GM12878 (cell line): ENCODE measurements at regions not wholly inside any gene's neighbourhood (a gene's known extent, or its start where the extent isn't known, plus 50 kb on each side); places are given as distances from the start of the nearest gene placed in this dataset.

Experiments used
- ATAC-seq: fragments of 200-7000 bp; cut with Tn5 transposase; 3 replicates; pipeline ENCODE4 v1.9.1; 2020; ENCODE audit warnings: mild to moderate bottlenecking, moderate library complexity
- BruUV-seq: library from RNA; stranded (reverse); fragments of 400-500 nt; replicated peaks from 2 replicates; lab custom pipeline; 2021; lab: Mats Ljungman, UMichigan
- CTCF ChIA-PET: fragments of 300-600 bp; sonication (Branson Sonifier 250); formaldehyde crosslinking; extraction: SDS; loops from one replicate; lab custom pipeline; 2021; ENCODE audit warnings: inconsistent platforms; lab: Yijun Ruan, JAX
- POLR2A ChIA-PET: fragments of 350-600 bp; formaldehyde crosslinking; extraction: SDS; loops from one replicate; lab custom pipeline; 2021; ENCODE audit warnings: inconsistent platforms; lab: Charles Lee
- RAD21 ChIA-PET: fragments of 300-600 bp; sonication (Branson Sonifier 250); formaldehyde crosslinking; loops from one replicate; lab custom pipeline; 2023; ENCODE audit warnings: antibody characterized with exemption; ENCODE audit not compliant: unreplicated experiment; lab: Charles Lee
- SMC1A ChIA-PET: fragments of 300-600 bp; sonication (Branson Sonifier 250); formaldehyde crosslinking; loops from one replicate; lab custom pipeline; 2023; ENCODE audit not compliant: unreplicated experiment, uncharacterized antibody; lab: Charles Lee
- DNase-seq: peaks from one replicate; pipeline ENCODE4 v3.0.0-alpha.2; 2011; ENCODE audit warnings: low read depth, low spot score
- FAIRE-seq: peaks from 3 replicates; lab custom pipeline; 2011; peaks lifted over from hg19 to GRCh38; lab: Jason Lieb, UNC
- H2AFZ ChIP-seq: 2 replicates; pipeline ENCODE4 v1.6.0; 2011; ENCODE audit warnings: low read depth, low read length, control low read depth; ENCODE audit not compliant: control insufficient read depth
- H3K27ac ChIP-seq: 2 replicates; pipeline ENCODE4 v1.5.1; 2011; ENCODE audit warnings: control low read depth; ENCODE audit not compliant: control insufficient read depth, insufficient read depth
- H3K27me3 ChIP-seq, 2 experiments: replicated peaks in 1 of 2; 2 replicates each; pipeline versions ENCODE4 v1.6.0 to v1.6.1; 2011; ENCODE audit warnings: low read length in 1 of 2; ENCODE audit not compliant: control insufficient read depth in 2 of 2, insufficient read depth in 2 of 2
- H3K36me3 ChIP-seq, 2 experiments: 2 replicates each; pipeline ENCODE4 v1.5.1; 2011; ENCODE audit warnings: low read length in 1 of 2; ENCODE audit not compliant: control insufficient read depth in 2 of 2, insufficient read depth in 2 of 2
- H3K4me1 ChIP-seq: 2 replicates; pipeline ENCODE4 v1.6.1; 2011; ENCODE audit warnings: mild to moderate bottlenecking, low read length, moderate library complexity, mixed read lengths; ENCODE audit not compliant: control insufficient read depth, insufficient read depth
- H3K4me2 ChIP-seq: 2 replicates; pipeline ENCODE4 v1.6.0; 2011; ENCODE audit warnings: control low read depth; ENCODE audit not compliant: control insufficient read depth, insufficient read depth
- H3K4me3 ChIP-seq: fragments of 200-600 bp; sonication (generic); 2 replicates; pipeline ENCODE4 v1.5.1; 2016
- H3K79me2 ChIP-seq: 2 replicates; pipeline ENCODE4 v1.6.0; 2011; ENCODE audit warnings: low read length; ENCODE audit not compliant: control insufficient read depth, insufficient read depth
- H3K9ac ChIP-seq: 2 replicates; pipeline ENCODE4 v1.8.0; 2011; ENCODE audit warnings: low read length, control low read depth, mixed read lengths; ENCODE audit not compliant: control insufficient read depth, insufficient read depth
- H3K9me3 ChIP-seq: replicated peaks from 3 replicates; pipeline ENCODE4 v1.5.1; 2011; ENCODE audit warnings: mild to moderate bottlenecking, low read length; ENCODE audit not compliant: control insufficient read depth, insufficient read depth
- H4K20me1 ChIP-seq: 2 replicates; pipeline ENCODE4 v1.6.0; 2011; ENCODE audit not compliant: control insufficient read depth, insufficient read depth
- BCL11A ChIP-seq: IDR thresholded peaks from 2 replicates; pipeline ENCODE4 v1.6.1; 2011; ENCODE audit warnings: low read depth, low read length
- BMI1 ChIP-seq: fragments of 450-650 bp; IDR thresholded peaks from 2 replicates; pipeline ENCODE4 v1.6.1; 2016; ENCODE audit warnings: mild to moderate bottlenecking, moderate library complexity, borderline replicate concordance
- BRCA1 ChIP-seq: IDR thresholded peaks from 2 replicates; pipeline ENCODE4 v1.6.1; 2011; ENCODE audit warnings: low read depth, low read length, improper control_type of control experiment
- CBFB ChIP-seq: IDR thresholded peaks from 2 replicates; pipeline ENCODE4 v1.6.1; 2016; ENCODE audit warnings: antibody characterized with exemption, low read depth
- DPF2 ChIP-seq: fragments of 450-650 bp; IDR thresholded peaks from 2 replicates; pipeline ENCODE4 v1.6.1; 2017; ENCODE audit warnings: mild to moderate bottlenecking
- HDAC6 ChIP-seq: fragments of 200-600 bp; sonication (generic); IDR thresholded peaks from one replicate; pipeline ENCODE4 v1.8.0; 2017; ENCODE audit warnings: antibody characterized with exemption; ENCODE audit not compliant: unreplicated experiment
- MLLT1 ChIP-seq: fragments of 450-650 bp; IDR thresholded peaks from 2 replicates; pipeline ENCODE4 v1.6.1; 2016; ENCODE audit warnings: mild to moderate bottlenecking
- NBN ChIP-seq: fragments of 450-650 bp; IDR thresholded peaks from 2 replicates; pipeline ENCODE4 v1.6.1; 2016
- NR2C1 ChIP-seq: fragments of 450-650 bp; IDR thresholded peaks from 2 replicates; pipeline ENCODE4 v1.6.1; 2017; ENCODE audit warnings: antibody characterized with exemption, mild to moderate bottlenecking, moderate library complexity
- RAD21 ChIP-seq: IDR thresholded peaks from 2 replicates; pipeline ENCODE4 v1.6.1; 2011; ENCODE audit warnings: mild to moderate bottlenecking, low read depth, low read length, moderate library complexity; ENCODE audit not compliant: insufficient read depth
- RELA ChIP-seq: fragments of 450-650 bp; IDR thresholded peaks from 2 replicates; pipeline ENCODE4 v1.8.0; 2014; ENCODE audit warnings: borderline replicate concordance; ENCODE audit not compliant: partially characterized antibody
- SPI1 ChIP-seq: IDR thresholded peaks from 2 replicates; pipeline ENCODE4 v1.6.1; 2011; ENCODE audit warnings: low read depth, mild to moderate bottlenecking, low read length, moderate library complexity, borderline replicate concordance; ENCODE audit not compliant: insufficient read depth
- TAF1 ChIP-seq: IDR thresholded peaks from 2 replicates; pipeline ENCODE4 v1.6.1; 2011; ENCODE audit warnings: mild to moderate bottlenecking, low read depth, low read length, borderline replicate concordance
- ZNF274 ChIP-seq: IDR thresholded peaks from one replicate; pipeline ENCODE4 v1.8.0; 2011; ENCODE audit not compliant: insufficient read length, insufficient read depth
- WGBS: methylation state at CpG from one replicate; pipeline ENCODE4 v1.1.6; 2016; ENCODE audit warnings: low lambda C conversion rate; ENCODE audit not compliant: insufficient replicate concordance, insufficient coverage; ENCODE audit errors: missing lambda C conversion rate; 5-methylcytosine and 5-hydroxymethylcytosine counted together
- in situ Hi-C: fragments of 300-500 bp; cut with MboI; formaldehyde crosslinking; loops from 9 replicates; pipeline ENCODE4 v1.14.3; 2018; ENCODE audit warnings: mixed read lengths
- intact Hi-C: fragments of 100-400 bp; cut with micrococcal nuclease; formaldehyde crosslinking; loops from one replicate; pipeline ENCODE4 v1.14.2; 2022; ENCODE audit not compliant: unreplicated experiment

GRCh38 chr6:133171989-133172604 is 69.1 kb upstream of the EYA4 start:
- no peak for DNase-seq
- POLR2A ChIA-PET, result no interaction called here
- no peaks in the 10 kb centered on the region for H3K36me3 ChIP-seq
- no peak overlapping the region for H3K9ac ChIP-seq
- no peaks in the 10 kb centered on the region for H3K4me1 ChIP-seq
- RAD21 ChIA-PET, result no interaction called here
- no peaks in the 10 kb centered on the region for H4K20me1 ChIP-seq
- no peak for FAIRE-seq
- no peak for TF ChIP-seq ZNF274
- no peak for TF ChIP-seq SPI1
- TF ChIP-seq TAF1, result no peak
- no peak for TF ChIP-seq BRCA1
- no peak for TF ChIP-seq RAD21
- TF ChIP-seq NR2C1, result no peak
- TF ChIP-seq BCL11A, result no peak
- TF ChIP-seq CBFB, result no peak
- TF ChIP-seq BMI1, result no peak
- TF ChIP-seq MLLT1, result no peak
- TF ChIP-seq HDAC6, result no peak
- no peak for TF ChIP-seq NBN
- TF ChIP-seq RELA, result no peak
- TF ChIP-seq DPF2, result no peak
- SMC1A ChIA-PET, result no interaction called here
- in situ Hi-C loops (no loop called here), intact Hi-C loops (no loop called here)
- no peak overlapping the region for H3K4me2 ChIP-seq
- H3K9me3 ChIP-seq, result no peaks in the 10 kb centered on the region; the same call in 2 of the 3 replicates
- H2AFZ ChIP-seq, result no peak overlapping the region
- CTCF ChIA-PET, result no interaction called here
- 38% methylated on average over 3 of the region's 3 CpGs for whole genome bisulfite sequencing
- no peaks in the 10 kb centered on the region for H3K79me2 ChIP-seq
- H3K27ac ChIP-seq, result no peak overlapping the region
- no peak overlapping the region for H3K4me3 ChIP-seq
- no TSS peak for BruUV-seq
- no peaks in the 10 kb centered on the region for H3K27me3 ChIP-seq
- no peak for ATAC-seq
